ENCODE measurements at regions not wholly inside any gene's neighbourhood (a gene's known extent, or its start where the extent isn't known, plus 50 kb on each side); places are given as distances from the start of the nearest gene placed in this dataset.

DNA sequence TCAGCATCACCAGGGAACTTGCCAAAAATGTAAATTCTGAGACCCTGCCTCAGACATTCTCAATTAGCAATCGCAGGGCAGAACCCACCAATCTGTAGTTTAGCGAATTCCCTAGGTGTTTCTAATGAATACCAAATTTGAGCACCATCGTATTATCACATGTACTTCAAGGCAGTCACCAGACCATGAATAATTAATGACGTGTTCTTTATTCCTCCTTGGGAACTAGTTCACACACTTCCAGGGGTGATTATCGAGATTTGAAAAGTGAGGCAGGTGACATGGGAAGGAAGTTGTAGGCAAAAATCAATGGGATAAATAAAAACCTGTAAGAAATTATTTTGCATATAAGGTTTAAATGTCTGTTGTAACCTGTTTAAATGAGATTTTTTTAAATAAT is 102.5 kb upstream of the CRIM1 start:
- Mint-ChIP-seq H3K9me3 (peaks cover 3% of the 10 kb centered on the region), H3K27me3 (ENCODE audit: insufficient read depth, low read depth) (peaks cover 2% of the 10 kb centered on the region), H3K4me1 (peaks cover 9% of the 10 kb centered on the region), H3K27ac (no peak overlapping the region), H3K4me3 (no peak overlapping the region), H3K36me3 (no peaks in the 10 kb centered on the region)
- no peaks in the 10 kb centered on the region for H3K9me3 ChIP-seq (ENCODE audit: low read depth)
- H3K4me2 ChIP-seq, result no peak overlapping the region
- no peaks in the 10 kb centered on the region for H3K27me3 ChIP-seq
- no peaks in the 10 kb centered on the region for H4K20me1 ChIP-seq (ENCODE audit: low read depth)
- no peak overlapping the region for H2AFZ ChIP-seq (replicated peaks)
- H3K27ac ChIP-seq, result no peak overlapping the region
- H3K4me1 ChIP-seq, result no peaks in the 10 kb centered on the region
- H3F3A ChIP-seq (ENCODE audit: low read depth), result no peaks in the 10 kb centered on the region
- H3K79me2 ChIP-seq (ENCODE audit: low read depth), result no peaks in the 10 kb centered on the region
- no peak overlapping the region for H3K9ac ChIP-seq
- H3K4me3 ChIP-seq, result no peak overlapping the region
- TF ChIP-seq, protein P1, sequence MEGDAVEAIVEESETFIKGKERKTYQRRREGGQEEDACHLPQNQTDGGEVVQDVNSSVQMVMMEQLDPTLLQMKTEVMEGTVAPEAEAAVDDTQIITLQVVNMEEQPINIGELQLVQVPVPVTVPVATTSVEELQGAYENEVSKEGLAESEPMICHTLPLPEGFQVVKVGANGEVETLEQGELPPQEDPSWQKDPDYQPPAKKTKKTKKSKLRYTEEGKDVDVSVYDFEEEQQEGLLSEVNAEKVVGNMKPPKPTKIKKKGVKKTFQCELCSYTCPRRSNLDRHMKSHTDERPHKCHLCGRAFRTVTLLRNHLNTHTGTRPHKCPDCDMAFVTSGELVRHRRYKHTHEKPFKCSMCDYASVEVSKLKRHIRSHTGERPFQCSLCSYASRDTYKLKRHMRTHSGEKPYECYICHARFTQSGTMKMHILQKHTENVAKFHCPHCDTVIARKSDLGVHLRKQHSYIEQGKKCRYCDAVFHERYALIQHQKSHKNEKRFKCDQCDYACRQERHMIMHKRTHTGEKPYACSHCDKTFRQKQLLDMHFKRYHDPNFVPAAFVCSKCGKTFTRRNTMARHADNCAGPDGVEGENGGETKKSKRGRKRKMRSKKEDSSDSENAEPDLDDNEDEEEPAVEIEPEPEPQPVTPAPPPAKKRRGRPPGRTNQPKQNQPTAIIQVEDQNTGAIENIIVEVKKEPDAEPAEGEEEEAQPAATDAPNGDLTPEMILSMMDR (IDR thresholded peaks at IDR 0.05), result no peak
- TF ChIP-seq EZH2phosphoT487 (IDR thresholded peaks at IDR 0.05), result no peak
- TF ChIP-seq EZH2 (IDR thresholded peaks at IDR 0.05), result no peak
- H3K36me3 ChIP-seq, result no peaks in the 10 kb centered on the region
- DNase-seq (ENCODE audit: low spot score), result no peak

DNA sequence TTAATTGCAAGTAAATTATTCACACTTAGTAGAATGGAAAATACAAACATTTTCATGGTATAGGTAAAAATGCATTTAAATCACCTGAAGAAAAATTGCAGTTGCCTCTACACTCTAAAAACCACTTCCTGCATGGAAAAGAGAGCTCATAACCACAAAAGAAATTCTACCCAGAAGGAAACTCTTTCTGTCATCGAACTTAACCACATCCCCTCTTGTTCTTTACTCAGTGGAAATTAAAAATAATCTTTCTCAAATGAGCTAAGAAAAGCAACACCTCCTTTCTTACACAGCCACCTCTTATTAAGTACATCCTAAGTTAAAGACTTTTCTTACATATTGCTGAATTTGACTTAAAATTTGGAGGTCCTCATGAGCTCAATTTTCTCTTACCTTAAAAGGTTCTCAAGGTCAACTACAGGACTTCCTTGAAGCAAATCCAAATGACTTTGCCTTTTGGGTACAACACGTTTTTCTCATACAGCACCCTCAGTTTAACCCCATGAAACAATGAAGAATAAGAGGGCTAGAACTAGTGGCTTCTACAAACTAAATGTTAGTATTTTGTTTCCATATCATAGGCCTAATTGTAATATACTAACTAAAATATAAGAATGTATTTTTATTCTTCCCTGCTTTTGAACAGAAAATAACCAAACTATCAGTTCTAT is 109.1 kb upstream of the CRIM1 start:
- Histone ChIP-seq H4K20me1 (ENCODE audit: low read depth) (no peaks in the 10 kb centered on the region), H3K36me3 (no peaks in the 10 kb centered on the region), H3K27me3 (no peaks in the 10 kb centered on the region), H3K9me3 (ENCODE audit: low read depth) (no peaks in the 10 kb centered on the region), H3K4me1 (no peaks in the 10 kb centered on the region), H3K4me3 (no peak overlapping the region), H3K79me2 (ENCODE audit: low read depth) (no peaks in the 10 kb centered on the region), H3K9ac (no peak overlapping the region), H3K4me2 (no peak overlapping the region), H3K27ac (no peak overlapping the region), H3F3A (ENCODE audit: low read depth) (no peaks in the 10 kb centered on the region), H2AFZ (replicated peaks) (no peak overlapping the region)
- no peak for DNase-seq (ENCODE audit: low spot score)
- Mint-ChIP-seq H3K27me3 (ENCODE audit: insufficient read depth, low read depth) (no peaks in the 10 kb centered on the region), H3K36me3 (no peaks in the 10 kb centered on the region), H3K9me3 (peaks cover 3% of the 10 kb centered on the region), H3K27ac (no peak overlapping the region), H3K4me1 (peaks cover 5% of the 10 kb centered on the region), H3K4me3 (no peak overlapping the region)
- no peak for TF ChIP-seq EZH2 (IDR thresholded peaks at IDR 0.05)
- no peak for TF ChIP-seq EZH2phosphoT487 (IDR thresholded peaks at IDR 0.05)
- TF ChIP-seq, protein P1 (IDR thresholded peaks at IDR 0.05), result no peak

DNA sequence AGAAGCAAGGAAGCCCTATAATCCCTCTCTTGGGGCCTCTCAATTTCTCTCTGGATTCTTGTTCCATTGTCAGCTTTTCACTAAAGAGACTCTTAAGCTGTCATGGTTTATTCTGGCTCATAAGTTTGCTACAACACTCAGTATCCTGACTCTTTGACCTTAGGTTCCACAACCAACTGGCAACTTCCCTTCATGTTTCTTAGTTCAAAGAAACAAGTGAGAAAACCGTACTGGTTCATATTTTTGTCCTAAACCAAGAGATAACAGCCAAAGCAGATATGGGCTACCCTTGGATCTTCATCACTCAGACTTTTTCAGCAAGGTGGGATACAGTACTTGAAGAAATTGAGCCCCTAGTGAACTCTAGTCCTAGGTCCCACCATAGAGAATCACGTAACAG is 109.9 kb upstream of the CRIM1 start:
- H3K9me3 ChIP-seq (ENCODE audit: low read depth), result no peaks in the 10 kb centered on the region
- H2AFZ ChIP-seq (replicated peaks), result no peak overlapping the region
- DNase-seq (ENCODE audit: low spot score), result no peak
- peaks cover 3% of the 10 kb centered on the region for H3K9me3 Mint-ChIP-seq
- no peaks in the 10 kb centered on the region for H3K79me2 ChIP-seq (ENCODE audit: low read depth)
- no peaks in the 10 kb centered on the region for H3F3A ChIP-seq (ENCODE audit: low read depth)
- peak overlapping the region; percentile 58 for H3K27ac Mint-ChIP-seq
- no peak overlapping the region for H3K27ac ChIP-seq
- no peaks in the 10 kb centered on the region for H3K27me3 ChIP-seq
- no peaks in the 10 kb centered on the region for H3K4me1 ChIP-seq
- peaks cover 5% of the 10 kb centered on the region for H3K4me1 Mint-ChIP-seq
- H3K27me3 Mint-ChIP-seq (ENCODE audit: insufficient read depth, low read depth), result no peaks in the 10 kb centered on the region
- H3K4me3 ChIP-seq, result no peak overlapping the region
- H3K9ac ChIP-seq, result no peak overlapping the region
- no peaks in the 10 kb centered on the region for H4K20me1 ChIP-seq (ENCODE audit: low read depth)
- no peaks in the 10 kb centered on the region for H3K36me3 Mint-ChIP-seq
- no peaks in the 10 kb centered on the region for H3K36me3 ChIP-seq
- no peak overlapping the region for H3K4me3 Mint-ChIP-seq
- TF ChIP-seq EZH2 (IDR thresholded peaks at IDR 0.05) (no peak), EZH2phosphoT487 (IDR thresholded peaks at IDR 0.05) (no peak)
- TF ChIP-seq, protein P1 (IDR thresholded peaks at IDR 0.05), result no peak
- H3K4me2 ChIP-seq, result no peak overlapping the region

Data from neural progenitor cell (in vitro differentiated cells).